ENCODE measurements at regions not wholly inside any gene's neighbourhood (a gene's known extent, or its start where the extent isn't known, plus 50 kb on each side); places are given as distances from the start of the nearest gene placed in this dataset.
"Not testable (repeated sequence)": the region's sequence is repeated elsewhere in the genome, so short reads cannot be mapped to it uniquely, and the experiment has no call there.

DNA sequence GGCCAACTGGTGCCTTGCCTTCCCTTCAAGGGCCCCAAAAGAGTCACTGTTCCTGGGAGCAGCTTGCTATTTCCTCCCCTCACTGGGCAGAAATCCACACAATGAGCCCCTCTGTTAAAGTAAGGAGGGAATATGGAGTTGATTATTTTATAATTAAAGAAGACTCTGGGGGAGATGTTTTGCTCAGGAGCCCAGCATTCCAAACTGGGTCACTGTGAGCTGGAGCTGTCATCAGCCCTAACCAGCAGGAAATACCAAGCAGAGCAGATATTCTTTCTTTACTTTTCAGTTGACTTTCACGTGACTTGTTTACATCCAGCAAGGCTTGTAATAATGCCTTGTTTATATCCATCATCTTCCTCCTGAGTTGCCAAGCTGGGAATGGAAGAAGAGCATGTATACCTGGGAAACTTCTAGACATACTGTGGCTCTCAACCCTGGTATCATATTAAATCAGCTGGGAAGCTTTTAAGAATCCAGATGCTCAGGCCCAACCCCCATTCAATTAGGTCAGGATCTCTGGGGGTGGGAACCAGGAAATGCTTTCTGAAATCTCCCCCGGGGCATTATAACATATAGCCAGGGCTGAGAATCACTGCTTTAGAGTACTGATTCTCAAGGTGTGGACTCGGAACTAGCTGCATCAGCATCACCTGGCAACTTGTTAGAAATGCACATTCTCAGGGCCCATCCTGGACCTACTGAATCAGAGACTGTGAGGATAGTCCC is 175.6 kb upstream of the MYLIP start:
- no peak for DNase-seq

DNA sequence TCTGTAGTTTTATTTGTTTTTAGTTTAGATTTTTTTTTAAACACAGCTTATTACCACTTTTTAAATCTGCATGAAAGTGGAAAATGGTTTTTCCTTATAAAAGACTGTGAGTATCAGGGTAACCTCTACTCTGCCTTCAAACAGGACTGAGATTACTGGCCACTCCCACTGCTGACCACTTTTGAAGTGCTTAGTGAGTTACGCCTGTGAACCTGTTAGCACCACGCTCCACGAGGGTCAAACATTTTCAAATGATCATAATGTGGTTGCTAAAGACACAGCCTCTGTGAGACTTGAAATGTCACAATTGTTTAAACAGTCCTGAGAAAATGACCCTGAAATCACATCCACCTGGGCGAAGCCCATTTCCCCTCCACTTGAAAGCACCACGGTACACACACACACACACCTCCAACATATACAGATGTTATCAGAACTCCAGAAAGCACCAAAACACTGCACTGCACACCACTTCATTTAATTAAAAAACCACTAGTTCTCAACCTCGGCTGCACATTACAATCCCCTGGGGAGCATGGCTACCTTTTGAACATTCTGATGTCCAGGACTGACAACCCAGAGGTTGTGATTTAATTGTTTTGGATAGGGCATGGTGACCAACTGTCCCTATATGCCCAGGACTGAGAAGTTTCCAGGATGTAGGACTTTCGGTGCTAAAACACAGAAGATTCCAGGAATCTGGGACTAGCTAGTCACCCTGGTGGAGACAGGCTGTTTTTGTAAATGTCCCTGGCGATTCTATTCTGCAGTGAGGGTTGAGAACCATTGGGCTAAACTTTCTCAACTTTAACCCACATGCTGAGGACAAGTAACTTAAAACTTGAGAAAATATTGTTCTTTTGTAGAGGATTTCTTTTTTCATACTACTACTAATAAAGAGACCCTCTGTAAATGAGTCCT is 176.4 kb upstream of the MYLIP start:
- DNase-seq: no peak

DNA sequence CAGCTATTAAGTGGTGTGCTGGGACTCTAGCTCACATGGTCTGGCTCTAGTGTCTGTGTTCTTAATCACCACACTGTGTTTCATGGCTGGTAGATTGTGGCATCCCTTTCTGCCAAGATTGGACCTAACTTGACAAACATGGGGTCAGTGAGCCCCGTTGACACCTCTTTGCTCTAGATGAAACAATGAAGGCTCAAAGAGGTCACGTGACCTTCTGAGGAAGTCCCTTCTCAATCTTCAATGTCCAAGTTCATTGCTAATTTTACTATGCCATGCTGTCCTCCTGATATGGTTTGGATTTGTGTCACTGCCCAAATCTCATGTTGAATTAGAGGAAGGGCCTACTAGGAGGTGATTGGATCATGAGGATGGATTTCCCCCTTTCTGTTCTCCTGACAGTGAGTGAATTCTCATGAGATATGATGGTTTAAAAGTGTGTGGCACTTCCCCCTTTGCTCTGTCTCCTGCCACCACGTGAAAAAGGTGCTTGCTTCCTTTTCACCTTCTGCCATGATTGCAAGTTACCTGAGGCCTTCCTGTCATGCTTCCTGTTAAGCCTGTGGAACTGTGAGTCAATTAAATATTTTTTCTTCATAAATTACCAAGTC is 177.8 kb upstream of the MYLIP start:
- no peak for DNase-seq

DNA sequence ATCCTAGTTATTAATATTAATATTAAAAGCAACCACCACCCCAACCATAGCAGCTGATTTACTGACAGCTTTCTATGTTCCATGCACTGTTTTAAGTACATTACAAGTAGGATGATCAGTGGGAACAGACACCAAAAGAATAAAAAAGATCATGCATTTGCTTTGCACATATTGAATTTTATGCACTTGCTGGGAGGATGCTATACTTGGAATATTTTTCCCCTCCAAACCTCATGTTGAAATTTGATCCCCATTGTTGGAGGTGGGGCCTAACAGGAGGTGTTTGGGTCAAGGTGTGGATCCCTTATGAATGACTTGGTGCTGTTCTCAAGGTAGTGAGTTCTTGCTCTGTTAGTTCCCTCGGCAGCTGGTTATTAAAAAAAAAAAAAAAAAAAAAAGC is 178.9 kb upstream of the MYLIP start:
- DNase-seq: no peak

DNA sequence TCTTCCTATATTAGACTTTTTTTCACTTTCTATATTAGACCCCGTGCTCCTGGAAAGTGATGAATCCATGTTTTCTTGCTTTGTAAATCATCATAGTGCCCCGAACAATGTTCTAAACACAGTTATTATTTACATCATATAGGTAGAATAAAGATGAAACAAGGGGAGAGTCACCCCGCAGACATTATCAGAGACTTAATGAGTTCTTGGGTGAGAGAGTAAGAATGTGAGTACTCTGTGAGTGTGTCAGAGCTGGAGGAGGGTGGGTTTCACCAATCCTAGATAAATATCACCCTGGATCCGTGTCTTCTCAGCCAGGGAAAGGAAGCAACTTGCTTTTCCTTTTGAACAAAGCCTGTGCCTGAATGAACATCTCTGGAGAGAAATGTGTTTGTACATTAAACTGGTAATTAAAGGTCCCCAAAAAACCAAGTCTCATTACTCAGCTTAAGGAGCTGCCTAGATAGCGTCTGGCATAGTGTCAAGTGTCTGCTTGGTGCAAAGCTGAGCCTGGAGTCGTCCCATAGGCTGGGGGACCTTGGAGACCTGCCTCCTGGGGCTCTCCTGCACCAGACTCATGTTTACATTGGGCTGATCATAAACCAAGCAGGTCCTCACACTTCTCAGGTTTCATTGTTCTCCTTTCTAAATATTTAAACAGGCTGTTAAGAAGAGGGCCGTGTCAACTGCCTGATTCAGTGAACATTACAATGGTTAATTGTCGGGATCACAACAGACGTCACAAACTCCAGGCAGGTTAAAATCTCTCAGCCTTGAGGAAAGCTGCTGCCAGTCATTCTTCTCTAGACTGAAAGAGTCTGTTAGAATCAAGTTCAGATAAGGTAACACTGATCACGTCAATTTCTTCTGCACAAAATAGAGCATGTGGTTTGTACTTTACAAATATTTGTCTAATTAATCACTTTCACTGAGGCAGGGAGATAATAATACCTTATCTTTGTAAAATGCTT is 179.7 kb upstream of the MYLIP start:
- no peak for DNase-seq

DNA sequence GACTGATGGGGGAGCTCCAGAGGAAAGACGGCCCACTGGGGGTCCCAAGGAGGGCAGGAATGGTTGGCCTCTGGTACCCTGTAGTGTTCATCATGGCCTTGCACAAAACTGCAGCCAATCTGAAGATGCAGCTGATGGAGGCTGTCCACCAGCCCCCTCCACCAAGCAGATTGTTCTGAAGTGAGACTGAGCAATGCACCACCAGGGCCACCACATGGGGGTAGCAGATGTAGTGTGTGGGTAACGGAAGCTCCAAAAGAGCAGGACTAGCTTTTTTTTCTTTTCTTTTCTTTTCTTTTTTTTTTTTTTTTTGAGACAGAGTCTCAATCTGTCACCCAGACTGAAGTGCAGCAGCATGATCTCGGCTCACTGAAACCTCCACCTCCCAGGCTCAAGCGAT is 181.0 kb upstream of the MYLIP start:
- no peak for DNase-seq

DNA sequence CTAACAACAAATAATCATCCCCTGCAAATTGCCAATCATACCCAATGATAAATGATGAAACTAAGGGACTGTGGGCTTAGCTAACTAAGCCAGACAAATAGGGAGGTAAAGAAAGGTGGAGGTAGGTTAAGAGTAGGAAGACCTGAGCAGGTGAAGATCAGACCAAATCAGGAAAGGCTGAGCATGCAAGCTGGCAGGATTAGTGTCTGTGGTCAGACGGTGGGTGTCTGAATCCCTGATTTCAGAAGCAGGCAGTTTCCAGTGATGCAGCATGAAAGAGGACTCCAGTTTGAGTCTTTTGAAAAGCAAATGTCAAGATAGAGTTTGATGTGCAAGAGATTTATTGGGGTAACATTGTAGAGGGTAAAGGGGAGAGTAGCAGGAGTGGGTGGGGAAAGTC is 181.4 kb upstream of the MYLIP start:
- DNase-seq: no peak

DNA sequence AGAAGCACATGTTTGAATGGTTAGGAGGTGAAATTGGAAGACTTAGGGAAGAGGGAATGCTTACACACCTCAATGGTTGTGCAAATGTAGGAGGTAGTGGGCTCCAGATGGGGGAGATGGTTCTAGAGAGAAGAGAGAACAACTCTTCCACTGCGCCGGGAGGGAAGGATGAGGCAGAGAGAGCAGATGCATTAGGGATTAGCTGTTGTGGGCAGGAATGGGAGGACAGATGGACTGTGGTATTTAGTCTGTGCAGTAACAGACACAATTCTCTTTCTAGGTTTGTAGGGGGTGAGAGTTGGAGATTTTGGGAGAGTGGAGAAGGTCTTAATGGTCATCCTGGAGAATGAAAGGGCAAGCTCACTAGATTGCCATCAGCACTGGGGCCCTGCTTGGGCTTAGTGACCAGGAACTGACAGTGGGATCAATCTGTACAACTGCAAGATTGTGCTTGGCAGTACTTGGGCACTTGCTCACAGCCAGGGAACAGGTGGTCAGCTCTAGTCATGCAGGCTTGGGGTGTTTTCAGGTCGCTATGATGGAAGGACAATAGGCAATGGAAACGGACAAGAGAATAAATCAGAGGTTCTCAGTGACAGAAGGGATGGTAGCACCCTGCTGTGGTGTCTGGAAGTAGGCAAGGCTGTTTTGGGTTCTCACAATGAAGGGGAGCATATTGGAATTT is 182.0 kb upstream of the MYLIP start:
- no peak for DNase-seq

DNA sequence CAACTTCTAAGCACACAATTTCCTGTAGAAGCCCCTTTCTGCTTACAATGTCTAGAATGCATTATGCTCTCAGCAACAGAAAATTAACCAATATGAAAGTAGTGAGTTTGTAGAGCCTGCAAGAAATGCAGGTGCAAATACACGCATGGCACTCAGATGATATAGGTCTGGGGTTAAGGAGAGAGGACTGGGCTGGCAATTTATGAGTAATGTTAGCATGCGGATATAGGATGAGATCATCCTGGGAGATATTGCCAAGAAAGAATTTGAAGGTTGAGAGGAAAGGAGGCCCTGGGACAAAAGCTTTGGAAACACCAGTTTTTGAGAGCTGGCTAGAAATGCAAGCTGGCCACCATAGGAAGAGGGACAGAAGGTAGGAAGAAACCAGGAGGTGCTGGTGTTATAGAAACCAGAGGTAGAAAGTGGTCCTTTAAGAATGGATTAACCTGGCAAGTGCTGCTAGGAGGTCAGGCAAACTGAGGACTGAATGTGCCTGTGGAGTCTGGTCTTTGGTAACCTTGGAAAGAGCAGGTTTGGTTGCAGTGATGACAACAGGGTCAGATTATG is 183.2 kb upstream of the MYLIP start:
- DNase-seq: no peak

DNA sequence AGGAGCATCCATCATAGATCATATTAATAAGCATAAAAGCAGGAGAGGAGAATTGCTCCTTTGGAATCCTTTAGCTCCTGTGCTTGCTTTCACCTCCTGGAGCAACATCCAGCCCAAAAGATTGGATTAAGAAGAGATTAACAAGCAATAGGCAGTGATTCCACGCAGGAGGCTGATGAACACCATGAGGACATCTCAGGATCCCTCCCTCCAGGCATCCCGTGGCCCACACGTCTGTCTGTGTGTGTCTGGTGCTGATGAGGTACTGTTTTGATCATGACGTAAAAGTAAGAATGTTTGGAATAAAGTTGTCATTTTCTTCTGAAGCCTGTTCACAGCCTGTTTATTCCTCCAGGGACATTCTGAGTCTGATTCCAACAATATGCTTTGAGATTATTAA is 185.5 kb upstream of the MYLIP start:
- no peak for DNase-seq

DNA sequence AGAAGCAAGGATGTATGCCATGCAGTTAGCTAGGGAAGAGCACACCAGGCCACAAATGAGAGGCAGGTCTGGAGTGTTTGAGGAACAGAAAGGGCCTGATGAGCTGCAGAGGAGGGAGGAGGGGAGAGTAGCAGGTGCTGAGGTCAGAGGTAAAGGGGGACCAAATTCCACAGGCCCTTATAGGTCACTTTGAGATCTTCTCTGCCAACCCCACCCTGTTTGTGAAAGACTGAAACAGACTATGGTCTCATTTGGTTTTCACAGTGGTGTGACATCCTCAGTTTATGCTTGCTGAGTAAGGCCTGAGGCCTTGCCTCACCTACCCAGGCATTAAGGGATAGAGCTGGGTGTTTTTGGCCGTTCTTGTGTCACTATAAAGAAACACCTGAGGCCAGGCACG is 187.7 kb upstream of the MYLIP start:
- no peak for DNase-seq

DNA sequence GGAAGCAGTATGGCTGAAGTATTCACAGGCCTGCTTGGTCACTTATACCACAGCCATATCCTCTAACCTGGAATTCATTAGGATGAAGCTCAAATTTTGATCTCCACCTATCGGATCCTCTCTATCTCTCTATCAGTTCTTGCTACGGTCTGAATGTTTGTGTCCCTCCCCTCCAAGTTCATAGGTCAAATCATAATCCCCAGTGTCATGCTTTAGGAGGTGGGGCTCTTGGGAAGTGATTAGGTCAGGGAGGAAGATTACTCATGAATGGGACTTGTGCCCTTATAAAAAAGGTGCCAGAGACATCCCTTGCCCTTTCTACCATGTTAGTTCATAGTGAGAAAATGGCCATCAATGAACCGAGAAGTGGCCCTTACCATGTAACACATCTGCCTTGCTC is 190.8 kb upstream of the MYLIP start:
- no peak for DNase-seq

DNA sequence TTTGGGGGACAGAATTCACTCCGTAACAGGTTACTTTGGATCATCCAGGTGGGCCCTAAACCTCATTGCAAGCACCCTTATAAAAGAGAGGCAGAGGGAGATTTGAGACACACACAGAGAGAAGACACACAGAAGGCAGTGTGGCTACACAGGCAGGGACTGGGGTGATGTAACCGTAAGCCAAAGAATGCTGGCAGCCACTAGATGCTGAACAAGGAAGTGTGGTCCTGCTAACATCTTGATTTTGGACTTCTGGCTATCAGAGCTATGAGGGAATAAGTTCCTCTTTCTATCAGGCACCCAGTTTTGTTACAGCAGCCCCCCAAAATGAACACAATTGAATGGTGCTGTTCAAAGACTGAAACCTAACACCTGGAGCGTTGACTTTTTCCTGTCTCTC is 191.3 kb upstream of the MYLIP start:
- no peak for DNase-seq

DNA sequence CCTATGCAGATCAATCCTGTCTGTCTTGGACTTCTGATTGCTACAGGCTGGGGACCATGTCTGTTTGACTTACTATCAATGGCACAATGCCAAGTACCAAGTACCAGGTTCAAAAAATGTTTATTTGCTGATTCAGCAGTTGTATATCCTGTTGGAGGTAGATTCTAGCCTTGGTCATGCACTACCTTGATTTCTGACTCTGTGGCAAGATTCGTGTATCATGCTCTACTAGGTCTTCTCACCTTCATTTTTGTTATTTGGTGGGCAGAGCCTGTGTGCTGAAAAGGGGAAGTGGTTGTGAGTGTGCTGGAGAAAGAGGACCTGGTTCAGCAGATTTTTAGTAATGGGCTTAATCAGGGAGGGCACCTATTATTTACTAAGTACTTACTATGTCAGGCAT is 192.4 kb upstream of the MYLIP start:
- DNase-seq: no peak

DNA sequence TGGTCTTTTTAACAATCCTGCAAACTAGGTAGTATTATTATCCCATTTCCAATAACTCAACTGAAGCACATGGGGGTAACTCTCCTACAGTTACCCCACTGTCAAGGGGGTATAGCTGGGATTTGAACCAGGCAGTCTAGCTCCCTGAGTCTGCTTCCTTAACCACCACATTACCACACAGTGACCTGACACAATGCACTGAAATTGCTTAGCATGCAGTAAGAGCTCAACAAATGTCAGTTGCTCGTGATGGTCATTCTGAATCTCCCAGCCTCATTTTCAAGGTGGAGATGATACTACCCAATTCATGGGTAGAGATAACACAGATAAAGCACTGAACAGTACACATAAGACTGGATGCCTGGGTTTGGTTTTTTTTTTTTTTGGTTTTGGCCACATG is 193.2 kb upstream of the MYLIP start:
- DNase-seq: no peak

DNA sequence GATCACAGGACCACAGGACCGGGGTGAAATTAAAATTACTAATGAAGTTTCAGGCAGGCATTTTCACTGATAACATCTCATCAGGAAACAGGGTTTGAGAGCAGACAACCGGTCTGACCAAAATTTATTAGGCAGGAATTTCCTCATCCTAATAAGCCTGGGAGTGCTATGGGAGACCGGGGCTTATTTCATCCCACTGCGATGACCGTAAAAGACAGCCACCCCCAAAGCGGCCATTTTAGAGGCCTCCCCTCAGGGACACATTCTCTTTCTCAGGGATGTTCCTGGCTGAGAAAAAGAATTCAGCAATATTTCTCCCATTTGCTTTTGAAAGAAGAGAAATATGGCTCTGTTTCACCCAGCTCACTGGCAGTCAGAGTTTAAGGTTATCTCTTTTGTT is 197.2 kb upstream of the MYLIP start:
- not testable (repeated sequence) for DNase-seq

DNA sequence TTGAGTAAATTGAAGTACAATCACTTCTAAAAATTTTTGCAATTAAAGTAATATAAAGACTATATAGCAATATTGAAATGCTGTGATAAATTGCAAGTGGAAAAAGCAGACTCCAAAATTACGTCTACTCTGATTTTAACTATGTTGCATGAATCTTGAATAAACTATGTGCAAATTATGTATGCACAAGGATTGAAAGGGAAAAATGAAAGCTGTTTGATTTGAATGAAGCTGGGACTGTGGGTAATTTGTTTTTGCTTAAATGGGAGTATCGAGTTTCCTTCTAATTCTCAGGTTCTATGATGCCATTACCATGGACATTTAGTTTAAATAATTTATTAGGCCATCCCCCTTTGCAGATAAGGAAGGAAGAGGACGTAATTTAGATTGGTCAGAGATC is 198.7 kb upstream of the MYLIP start:
- no peak for DNase-seq

DNA sequence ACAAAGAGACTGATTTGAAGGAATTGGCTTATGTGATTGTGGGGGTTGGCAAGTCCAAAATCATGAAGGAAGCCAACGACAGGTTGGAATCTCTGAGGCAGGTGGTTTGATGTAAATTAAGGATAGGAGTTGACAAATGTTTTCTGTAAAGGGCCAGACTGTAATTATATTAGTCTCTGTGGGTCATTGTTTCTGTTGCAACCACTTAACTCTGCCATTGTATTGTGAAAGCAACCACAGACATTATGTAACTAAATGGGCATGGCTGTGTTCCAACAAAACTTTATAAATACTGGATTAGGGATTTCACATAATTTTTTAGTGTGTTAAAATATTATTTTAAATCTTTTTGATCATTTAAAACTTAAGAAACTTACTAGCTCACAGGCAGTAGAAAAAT is 199.2 kb upstream of the MYLIP start:
- no peak for DNase-seq

DNA sequence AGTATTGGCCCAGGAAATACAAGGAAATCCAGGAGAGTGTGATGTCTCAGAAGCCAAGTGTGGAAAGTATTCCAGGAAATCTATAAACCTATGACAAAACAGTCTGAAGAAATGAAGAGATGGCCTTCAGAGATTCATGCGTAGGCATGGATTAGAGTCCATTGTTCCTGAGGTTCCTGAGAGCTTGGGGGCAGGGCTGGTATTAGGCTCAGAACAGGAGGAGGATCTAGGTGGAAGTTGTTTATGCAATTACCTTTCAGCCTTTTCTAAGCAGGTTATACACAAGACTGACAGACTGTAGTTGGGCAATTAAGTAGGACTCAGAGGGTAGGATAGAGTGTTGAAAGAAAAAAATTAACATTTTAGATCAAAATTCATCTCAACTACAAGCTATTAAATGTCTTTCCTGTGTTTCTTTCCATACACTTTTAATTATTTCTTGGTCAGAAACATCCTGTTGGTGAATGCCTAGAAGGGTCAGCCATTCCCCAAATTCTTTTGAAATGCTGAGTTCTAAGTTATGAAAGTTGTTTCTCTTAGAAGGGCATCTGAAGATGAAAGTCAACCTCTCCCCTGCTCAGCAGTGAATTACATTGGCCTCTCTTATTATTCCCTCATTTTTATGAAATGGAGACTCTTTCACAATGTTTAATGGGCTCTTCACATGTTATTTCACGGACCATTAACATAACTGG is 201.2 kb upstream of the MYLIP start:
- DNase-seq: no peak

DNA sequence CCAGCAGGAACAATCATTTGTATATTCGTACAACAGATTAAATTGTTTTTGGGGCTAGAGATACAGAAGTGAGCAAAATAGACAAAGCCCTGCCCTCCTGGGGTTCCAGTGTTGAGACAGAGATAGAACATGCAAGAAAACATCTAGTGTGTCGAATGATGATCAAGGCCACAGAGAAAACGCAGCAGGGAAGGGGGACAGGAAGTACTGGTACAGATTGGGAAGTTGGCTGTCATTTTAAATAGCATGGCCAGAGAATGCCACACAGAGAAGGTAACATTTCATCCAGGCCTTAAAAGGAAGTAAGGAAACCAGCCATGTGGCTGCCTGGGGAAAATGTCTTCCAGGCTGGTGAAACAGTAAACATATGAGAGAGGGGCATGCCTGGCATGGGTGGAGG is 202.6 kb upstream of the MYLIP start:
- DNase-seq: no peak

DNA sequence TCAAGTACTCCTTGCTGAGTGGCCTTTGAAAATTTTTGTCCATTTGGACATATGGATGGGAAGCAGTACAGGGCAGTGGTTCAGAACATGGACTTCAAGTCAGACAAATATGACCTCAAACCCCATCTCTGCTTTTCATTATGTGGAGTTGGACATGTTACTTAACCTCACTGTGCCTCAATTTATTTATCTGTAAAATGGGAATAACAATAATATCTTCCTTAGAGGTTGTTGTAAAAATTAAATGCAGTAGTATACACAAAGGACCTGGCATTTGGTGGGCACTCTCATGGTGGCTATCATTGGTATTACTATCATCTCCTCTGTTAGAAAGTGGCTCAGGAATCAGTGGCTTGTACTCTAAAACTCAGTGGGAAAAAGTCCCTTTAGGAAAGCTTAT is 204.0 kb upstream of the MYLIP start:
- DNase-seq: no peak
